Adrenal gland (tissue), 9 donors: ENCODE measurements at regions not wholly inside any gene's neighbourhood (a gene's known extent, or its start where the extent isn't known, plus 50 kb on each side); places are given as distances from the start of the nearest gene placed in this dataset.
A peak's percentile ranks its signal among the peaks of the same experiment; 100 is the strongest.

Experiments used
- DNase-seq, 7 donors: peaks; one replicate each; pipeline ENCODE4 v3.0.0-alpha.2; 2019 to 2020
- H3K27ac ChIP-seq, 5 donors: fragments of 200-600 bp; sonication (generic) in 4 of 5; 1 replicate in 3 of 5; 2 replicates in 2 of 5; pipeline versions ENCODE4 v1.5.1 to v1.8.0; 2016 to 2020; ENCODE audit warnings: mild to moderate bottlenecking in 1 of 5
- H3K27me3 ChIP-seq: fragments of 200-600 bp; 2 replicates; pipeline ENCODE4 v1.8.0; 2021
- H3K36me3 ChIP-seq, 2 donors: fragments of 200-600 bp; replicated peaks in 1 of 2; 1 replicate in 1 of 2; 2 replicates in 1 of 2; pipeline versions ENCODE4 v1.5.1 to v1.8.0; 2018 to 2022
- H3K4me1 ChIP-seq, 2 donors: fragments of 200-600 bp; replicated peaks in 1 of 2; 1 replicate in 1 of 2; 2 replicates in 1 of 2; pipeline versions ENCODE4 v1.5.1 to v1.8.0; 2018 to 2021
- H3K4me3 ChIP-seq, 4 donors: fragments of 200-600 bp; sonication (generic) in 3 of 4; one replicate each; pipeline ENCODE4 v1.5.1; 2016 to 2018
- H3K9me3 ChIP-seq, 3 donors: fragments of 200-600 bp; sonication (generic) in 1 of 3; replicated peaks in 1 of 3; 1 replicate in 2 of 3; 2 replicates in 1 of 3; pipeline versions ENCODE4 v1.5.1 to v1.8.0; 2016 to 2021
- POLR2A ChIP-seq, 2 donors: fragments of 450-650 bp; IDR thresholded peaks; one replicate each; pipeline ENCODE4 v1.6.1; 2017; ENCODE audit warnings: antibody characterized with exemption in 2 of 2, mild to moderate bottlenecking in 2 of 2, moderate library complexity in 1 of 2
- WGBS, 4 donors: extraction: QIAGEN DNeasy Blood & Tissue Kit in 2 of 4; methylation state at CpG; one replicate each; pipeline versions ENCODE4 v1.1.5 to v1.1.7; 2013 to 2017; 5-methylcytosine and 5-hydroxymethylcytosine counted together
- intact Hi-C, 2 donors: fragments of 100-400 bp; cut with DNase I; formaldehyde crosslinking; loops; one replicate each; pipeline versions ENCODE4 v1.14.1 to v1.15.0; 2022 to 2023
- TF ChIP-seq, protein P1 (sequence below), 6 experiments: fragments of 450-650 bp in 4 of 6; fragments of 200-600 bp in 2 of 6; sonication (generic) in 1 of 6; IDR thresholded peaks; 1 replicate in 5 of 6; 2 replicates in 1 of 6; pipeline versions ENCODE4 v1.5.1 to v1.8.0; 2016 to 2021; ENCODE audit warnings: antibody characterized with exemption in 6 of 6, mild to moderate bottlenecking in 2 of 6, moderate library complexity in 1 of 6
- donor health status: healthy with polysubstance abuse.
- donor health status: Bipolar disorder and iron deficiency.
- donor health status: DM: yes; HTN: yes; CAD: no.
- donor health status: DM: no; HTN: no; CAD: no.
- donor health status: DM: no; HTN: no; CAD: no.

- H3K27ac ChIP-seq: no peak overlapping the region
- H3K4me1 ChIP-seq: peaks cover 0 to 5% of the 10 kb centered on the region in 2 donors
- WGBS, 4 donors: 85 to 92% (median 87%) methylated on average over 18 to 20 of the region's 20 CpGs
Measured at GRCh38 chr15:66876731-66877476, 174.9 kb downstream of the SMAD6 start.

GRCh38 chr15:66877477-66878271 is 175.6 kb downstream of the SMAD6 start:
- Histone ChIP-seq H3K27ac (peak overlapping the region in 1 of 5 donors; percentile 57), H3K36me3 (no peaks in the 10 kb centered on the region), H3K27me3 (no peaks in the 10 kb centered on the region), H3K4me3 (no peak overlapping the region), H3K9me3 (no peaks in the 10 kb centered on the region), H3K4me1 (peaks cover 0 to 11% of the 10 kb centered on the region in 2 donors)
- 68 to 76% (median 70%) methylated on average over 7 to 9 of the region's 9 CpGs for WGBS, 4 donors
- intact Hi-C loops: no loop called here
- DNase-seq: peak in 2 of 7 donors; percentile 12 to 51
- TF ChIP-seq, protein P1, sequence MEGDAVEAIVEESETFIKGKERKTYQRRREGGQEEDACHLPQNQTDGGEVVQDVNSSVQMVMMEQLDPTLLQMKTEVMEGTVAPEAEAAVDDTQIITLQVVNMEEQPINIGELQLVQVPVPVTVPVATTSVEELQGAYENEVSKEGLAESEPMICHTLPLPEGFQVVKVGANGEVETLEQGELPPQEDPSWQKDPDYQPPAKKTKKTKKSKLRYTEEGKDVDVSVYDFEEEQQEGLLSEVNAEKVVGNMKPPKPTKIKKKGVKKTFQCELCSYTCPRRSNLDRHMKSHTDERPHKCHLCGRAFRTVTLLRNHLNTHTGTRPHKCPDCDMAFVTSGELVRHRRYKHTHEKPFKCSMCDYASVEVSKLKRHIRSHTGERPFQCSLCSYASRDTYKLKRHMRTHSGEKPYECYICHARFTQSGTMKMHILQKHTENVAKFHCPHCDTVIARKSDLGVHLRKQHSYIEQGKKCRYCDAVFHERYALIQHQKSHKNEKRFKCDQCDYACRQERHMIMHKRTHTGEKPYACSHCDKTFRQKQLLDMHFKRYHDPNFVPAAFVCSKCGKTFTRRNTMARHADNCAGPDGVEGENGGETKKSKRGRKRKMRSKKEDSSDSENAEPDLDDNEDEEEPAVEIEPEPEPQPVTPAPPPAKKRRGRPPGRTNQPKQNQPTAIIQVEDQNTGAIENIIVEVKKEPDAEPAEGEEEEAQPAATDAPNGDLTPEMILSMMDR (IDR thresholded peaks at IDR 0.05): no peak
- TF ChIP-seq POLR2A (IDR thresholded peaks at IDR 0.05): no peak

More at GRCh38 chr15:66876731-66877476, 174.9 kb downstream of the SMAD6 start:
- H3K4me3 ChIP-seq: no peak overlapping the region
- peak in 1 of 7 donors; percentile 12 for DNase-seq
- intact Hi-C loops: no loop called here
- no peaks in the 10 kb centered on the region for H3K9me3 ChIP-seq
- TF ChIP-seq POLR2A (IDR thresholded peaks at IDR 0.05): no peak
- TF ChIP-seq, protein P1 (IDR thresholded peaks at IDR 0.05): no peak
- H3K36me3 ChIP-seq: no peaks in the 10 kb centered on the region
- no peaks in the 10 kb centered on the region for H3K27me3 ChIP-seq

- Histone ChIP-seq H3K4me1 (peaks cover 5 to 21% of the 10 kb centered on the region in 2 donors), H3K4me3 (no peak overlapping the region), H3K9me3 (no peaks in the 10 kb centered on the region), H3K27me3 (no peaks in the 10 kb centered on the region), H3K36me3 (no peaks in the 10 kb centered on the region), H3K27ac (no peak overlapping the region)
- intact Hi-C loops: no loop called here
- 63 to 87% (median 75%) methylated on average over 4 of the region's 4 CpGs for WGBS, 4 donors
- TF ChIP-seq POLR2A (IDR thresholded peaks at IDR 0.05): no peak
- TF ChIP-seq, protein P1 (IDR thresholded peaks at IDR 0.05): no peak
- DNase-seq: peak in 4 of 7 donors; percentile 29 to 53 (median 43)
Measured at GRCh38 chr15:66878761-66879160, 176.7 kb downstream of the SMAD6 start.
